Inflammatory macrophage treated with lipopolysaccharide for 4 hours (primary cell): ENCODE measurements at regions not wholly inside any gene's neighbourhood (a gene's known extent, or its start where the extent isn't known, plus 50 kb on each side); places are given as distances from the start of the nearest gene placed in this dataset.
"Not testable (repeated sequence)": the region's sequence is repeated elsewhere in the genome, so short reads cannot be mapped to it uniquely, and the experiment has no call there.

Experiments used
- DNase-seq: peaks from one replicate; pipeline ENCODE4 v3.0.0-alpha.2; 2020

- DNase-seq = no peak
Measured at GRCh38 chrX:26581091-26581490, 365.1 kb downstream of the MAGEB5 start.

GRCh38 chrX:26580021-26580420 lies 364.1 kb downstream of the MAGEB5 start:
- DNase-seq = no peak

GRCh38 chrX:26574234-26574633 lies 358.3 kb downstream of the MAGEB5 start:
- DNase-seq = no peak

- DNase-seq = no peak
Measured at GRCh38 chrX:26562156-26562555, 346.2 kb downstream of the MAGEB5 start.

- DNase-seq = no peak
Measured at GRCh38 chrX:26559855-26560254, 343.9 kb downstream of the MAGEB5 start.

GRCh38 chrX:26558719-26559386 lies 342.9 kb downstream of the MAGEB5 start:
- no peak for DNase-seq

- no peak for DNase-seq
Measured at GRCh38 chrX:26557691-26558321, 341.8 kb downstream of the MAGEB5 start.

GRCh38 chrX:26525768-26526167 lies 309.8 kb downstream of the MAGEB5 start:
- DNase-seq = not testable (repeated sequence)

GRCh38 chrX:26522501-26522900 lies 306.5 kb downstream of the MAGEB5 start:
- DNase-seq = no peak

GRCh38 chrX:26511589-26512363 lies 295.8 kb downstream of the MAGEB5 start:
- no peak for DNase-seq

- no peak for DNase-seq
Measured at GRCh38 chrX:26470941-26471340, 255.0 kb downstream of the MAGEB5 start.

- no peak for DNase-seq
Measured at GRCh38 chrX:26466387-26466786, 250.4 kb downstream of the MAGEB5 start.

- DNase-seq = no peak
Measured at GRCh38 chrX:26445288-26445687, 229.3 kb downstream of the MAGEB5 start.

- not testable (repeated sequence) for DNase-seq
Measured at GRCh38 chrX:26444417-26444816, 228.4 kb downstream of the MAGEB5 start.

- DNase-seq = no peak
Measured at GRCh38 chrX:26442340-26442739, 226.4 kb downstream of the MAGEB5 start.

- DNase-seq = no peak
Measured at GRCh38 chrX:26414534-26414933, 198.6 kb downstream of the MAGEB5 start.

- DNase-seq = no peak
Measured at GRCh38 chrX:26411045-26411444, 195.1 kb downstream of the MAGEB5 start.

GRCh38 chrX:26409636-26410035 lies 193.7 kb downstream of the MAGEB5 start:
- no peak for DNase-seq

GRCh38 chrX:26387906-26388305 lies 171.9 kb downstream of the MAGEB5 start:
- DNase-seq = no peak

- no peak for DNase-seq
Measured at GRCh38 chrX:26376037-26376708, 160.2 kb downstream of the MAGEB5 start.

- DNase-seq = no peak
Measured at GRCh38 chrX:26375346-26375745, 159.4 kb downstream of the MAGEB5 start.

- DNase-seq = no peak
Measured at GRCh38 chrX:26373829-26374228, 157.9 kb downstream of the MAGEB5 start.

GRCh38 chrX:26352891-26353430 lies 137.0 kb downstream of the MAGEB5 start:
- DNase-seq = no peak
